CD4-positive, alpha-beta T cell treated with Interleukin-15 for 4 hours (primary cell): ENCODE measurements at regions not wholly inside any gene's neighbourhood (a gene's known extent, or its start where the extent isn't known, plus 50 kb on each side); places are given as distances from the start of the nearest gene placed in this dataset.

Experiments
- DNase-seq: peaks from one replicate; pipeline ENCODE4 v3.0.0-alpha.2; 2020; ENCODE audit warnings: low spot score

GRCh38 chr5:106578736-106579135 is 1092.0 kb downstream of the EFNA5 start:
- DNase-seq, result no peak

GRCh38 chr5:106574820-106575219 is 1095.9 kb downstream of the EFNA5 start:
- no peak for DNase-seq

- DNase-seq, result no peak
Observed at GRCh38 chr5:106566031-106566430, 1104.7 kb downstream of the EFNA5 start.

GRCh38 chr5:106545325-106545724 is 1125.4 kb downstream of the EFNA5 start:
- no peak for DNase-seq

GRCh38 chr5:106543330-106543729 is 1127.4 kb downstream of the EFNA5 start:
- DNase-seq, result no peak

- DNase-seq, result no peak
Observed at GRCh38 chr5:106530150-106530549, 1140.6 kb downstream of the EFNA5 start.

GRCh38 chr5:106525438-106525837 is 1145.3 kb downstream of the EFNA5 start:
- no peak for DNase-seq

GRCh38 chr5:106523852-106524251 is 1146.9 kb downstream of the EFNA5 start:
- no peak for DNase-seq

- DNase-seq, result no peak
Observed at GRCh38 chr5:106522296-106522695, 1148.4 kb downstream of the EFNA5 start.

- no peak for DNase-seq
Observed at GRCh38 chr5:106521701-106522100, 1149.0 kb downstream of the EFNA5 start.

- no peak for DNase-seq
Observed at GRCh38 chr5:106510321-106510720, 1160.4 kb downstream of the EFNA5 start.

GRCh38 chr5:106508894-106509293 is 1161.8 kb downstream of the EFNA5 start:
- DNase-seq, result no peak

GRCh38 chr5:106493910-106494309 is 1176.8 kb downstream of the EFNA5 start:
- DNase-seq, result no peak

- DNase-seq, result no peak
Observed at GRCh38 chr5:106489004-106489403, 1181.7 kb downstream of the EFNA5 start.

- DNase-seq, result no peak
Observed at GRCh38 chr5:106488407-106488806, 1182.3 kb downstream of the EFNA5 start.

GRCh38 chr5:106481374-106481773 is 1189.4 kb downstream of the EFNA5 start:
- DNase-seq, result no peak

- no peak for DNase-seq
Observed at GRCh38 chr5:106476630-106477029, 1194.1 kb downstream of the EFNA5 start.

GRCh38 chr5:106474066-106474465 is 1196.7 kb downstream of the EFNA5 start:
- DNase-seq, result no peak

GRCh38 chr5:106459541-106459940 is 1211.2 kb downstream of the EFNA5 start:
- no peak for DNase-seq

GRCh38 chr5:106454651-106455415 is 1215.9 kb downstream of the EFNA5 start:
- DNase-seq, result no peak

GRCh38 chr5:106454050-106454449 is 1216.7 kb downstream of the EFNA5 start:
- no peak for DNase-seq

- DNase-seq, result no peak
Observed at GRCh38 chr5:106451998-106452397, 1218.7 kb downstream of the EFNA5 start.

GRCh38 chr5:106443746-106444145 is 1227.0 kb downstream of the EFNA5 start:
- DNase-seq, result no peak

GRCh38 chr5:106435185-106435584 is 1235.6 kb downstream of the EFNA5 start:
- DNase-seq, result no peak
